SK-MEL-5 (cell line): ENCODE measurements at regions not wholly inside any gene's neighbourhood (a gene's known extent, or its start where the extent isn't known, plus 50 kb on each side); places are given as distances from the start of the nearest gene placed in this dataset.

Experiments
- DNase-seq: peaks from one replicate; pipeline ENCODE4 v3.0.0-alpha.2; 2016; ENCODE audit warnings: low read depth, low spot score
- in situ Hi-C: cut with HindIII; loops from 2 replicates; pipeline ENCODE4 v1.10.0; 2016; ENCODE audit warnings: low sequenced_read_pairs, high pct_unique_total_duplicates, low pct_unique_long_range_greater_than_20kb

- in situ Hi-C loops = no loop called here
- peak; percentile 59 for DNase-seq
These were observed 164.3 kb upstream of the MLN start for GRCh38 chr6:33967966-33968724.

- in situ Hi-C loops = no loop called here
These were observed 163.5 kb upstream of the MLN start for GRCh38 chr6:33967265-33967767.

GRCh38 chr6:33966536-33966935 is 162.7 kb upstream of the MLN start:
- DNase-seq = no peak
- in situ Hi-C loops = no loop called here

More at GRCh38 chr6:33967265-33967767, 163.5 kb upstream of the MLN start:
- no peak for DNase-seq

GRCh38 chr6:33965766-33966165 is 162.0 kb upstream of the MLN start:
- DNase-seq = peak; percentile 4
- in situ Hi-C loops = no loop called here

- in situ Hi-C loops = no loop called here
These were observed 160.6 kb upstream of the MLN start for GRCh38 chr6:33964387-33964786.

GRCh38 chr6:33963136-33963750 is 159.4 kb upstream of the MLN start:
- in situ Hi-C loops = no loop called here

More at GRCh38 chr6:33964387-33964786, 160.6 kb upstream of the MLN start:
- DNase-seq = no peak

GRCh38 chr6:33962246-33963027 is 158.6 kb upstream of the MLN start:
- in situ Hi-C loops = no loop called here

More at GRCh38 chr6:33963136-33963750, 159.4 kb upstream of the MLN start:
- no peak for DNase-seq

GRCh38 chr6:33961691-33962090 is 157.9 kb upstream of the MLN start:
- in situ Hi-C loops = no loop called here
- no peak for DNase-seq

More at GRCh38 chr6:33962246-33963027, 158.6 kb upstream of the MLN start:
- DNase-seq = no peak

GRCh38 chr6:33960345-33961313 is 156.8 kb upstream of the MLN start:
- DNase-seq = no peak
- in situ Hi-C loops = no loop called here

GRCh38 chr6:33959661-33960344 is 156.0 kb upstream of the MLN start:
- in situ Hi-C loops = no loop called here

GRCh38 chr6:33959329-33959651 is 155.5 kb upstream of the MLN start:
- in situ Hi-C loops = no loop called here
- DNase-seq = no peak

More at GRCh38 chr6:33959661-33960344, 156.0 kb upstream of the MLN start:
- DNase-seq = no peak

GRCh38 chr6:33958526-33959328 is 154.9 kb upstream of the MLN start:
- in situ Hi-C loops = no loop called here

GRCh38 chr6:33957892-33958525 is 154.2 kb upstream of the MLN start:
- DNase-seq = no peak
- in situ Hi-C loops = no loop called here

More at GRCh38 chr6:33958526-33959328, 154.9 kb upstream of the MLN start:
- DNase-seq = peak; percentile 28

- no peak for DNase-seq
- in situ Hi-C loops = no loop called here
These were observed 153.5 kb upstream of the MLN start for GRCh38 chr6:33957131-33957891.

GRCh38 chr6:33956206-33956605 is 152.4 kb upstream of the MLN start:
- DNase-seq = no peak
- in situ Hi-C loops = no loop called here
